Retina (tissue), 1 donor: ENCODE measurements at regions not wholly inside any gene's neighbourhood (a gene's known extent, or its start where the extent isn't known, plus 50 kb on each side); places are given as distances from the start of the nearest gene placed in this dataset.

Experiments used
- DNase-seq: peaks from one replicate; pipeline ENCODE4 v3.0.0-alpha.2; 2016

DNA sequence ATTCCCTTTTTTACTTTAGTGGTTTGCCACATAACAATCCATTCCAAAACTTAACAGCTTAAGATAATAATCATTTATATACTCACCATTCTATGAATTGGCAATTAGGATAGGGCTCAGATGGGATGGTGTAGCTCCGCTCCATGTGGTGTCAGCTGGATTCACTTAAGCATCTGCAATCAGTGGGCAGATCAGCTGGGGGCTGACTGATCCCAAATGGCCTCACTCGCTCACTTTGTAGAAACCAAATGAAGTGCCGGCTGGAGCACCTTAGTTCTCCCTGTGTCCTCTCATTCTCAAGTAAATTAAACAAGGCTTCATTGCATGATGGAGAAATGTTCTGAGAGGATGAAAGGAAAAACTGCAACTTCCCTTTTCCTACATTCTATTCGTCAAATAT, 161.4 kb downstream of the WT1 start:
- DNase-seq = no peak

GRCh38 chr11:32279672-32280071, 155.7 kb downstream of the WT1 start:
- no peak for DNase-seq

- DNase-seq = no peak
Observed at GRCh38 chr11:32280339-32280738, 155.0 kb downstream of the WT1 start.

- DNase-seq = no peak
Observed at GRCh38 chr11:32288276-32288675, 147.1 kb downstream of the WT1 start.

GRCh38 chr11:32289701-32290100, 145.6 kb downstream of the WT1 start:
- DNase-seq = no peak

GRCh38 chr11:32290783-32291182, 144.6 kb downstream of the WT1 start:
- no peak for DNase-seq

- peak; percentile 58 for DNase-seq
Observed at GRCh38 chr11:32297611-32298011, 137.7 kb downstream of the WT1 start.

GRCh38 chr11:32302826-32303225, 132.5 kb downstream of the WT1 start:
- DNase-seq = no peak

DNA sequence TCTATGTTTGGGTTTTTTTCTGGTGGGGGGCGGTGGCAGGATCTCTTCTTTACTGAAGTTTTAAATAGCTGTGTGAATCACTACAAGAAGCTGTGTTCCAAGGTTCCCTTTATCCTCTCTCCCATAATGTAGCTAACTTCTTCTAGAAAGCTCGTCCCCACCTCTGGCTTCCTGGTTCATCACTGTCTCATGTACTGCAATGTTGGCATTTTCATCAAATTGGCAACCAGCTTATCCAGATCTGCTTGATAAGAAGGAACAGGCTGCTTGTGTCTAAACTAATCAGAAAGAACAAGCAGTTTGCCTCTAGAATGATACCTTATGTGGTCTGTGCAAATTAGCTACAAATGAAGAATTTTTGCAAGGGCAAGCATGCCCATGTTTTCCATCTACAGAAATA, 130.8 kb downstream of the WT1 start:
- no peak for DNase-seq

GRCh38 chr11:32305460-32305859, 129.9 kb downstream of the WT1 start:
- DNase-seq = no peak

DNA sequence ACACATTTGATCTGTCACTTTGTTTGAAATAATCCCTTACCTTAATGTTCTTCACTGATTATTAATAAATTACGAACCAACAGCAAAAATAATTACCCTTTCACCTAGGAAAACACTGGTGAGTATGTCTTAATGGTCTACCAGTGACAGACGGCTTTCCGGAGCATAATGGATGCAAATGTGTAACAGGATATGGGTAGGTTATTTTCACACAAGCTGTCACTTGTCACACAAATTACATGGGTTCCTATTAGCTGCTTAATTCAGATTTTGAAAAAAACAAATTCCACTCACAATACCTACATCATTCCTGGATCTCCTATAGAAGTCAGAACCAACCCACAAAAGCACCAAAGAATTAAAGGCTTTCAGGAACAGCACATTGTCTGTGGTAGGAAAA, 127.9 kb downstream of the WT1 start:
- no peak for DNase-seq

GRCh38 chr11:32307913-32308312, 127.4 kb downstream of the WT1 start:
- DNase-seq = no peak

DNA sequence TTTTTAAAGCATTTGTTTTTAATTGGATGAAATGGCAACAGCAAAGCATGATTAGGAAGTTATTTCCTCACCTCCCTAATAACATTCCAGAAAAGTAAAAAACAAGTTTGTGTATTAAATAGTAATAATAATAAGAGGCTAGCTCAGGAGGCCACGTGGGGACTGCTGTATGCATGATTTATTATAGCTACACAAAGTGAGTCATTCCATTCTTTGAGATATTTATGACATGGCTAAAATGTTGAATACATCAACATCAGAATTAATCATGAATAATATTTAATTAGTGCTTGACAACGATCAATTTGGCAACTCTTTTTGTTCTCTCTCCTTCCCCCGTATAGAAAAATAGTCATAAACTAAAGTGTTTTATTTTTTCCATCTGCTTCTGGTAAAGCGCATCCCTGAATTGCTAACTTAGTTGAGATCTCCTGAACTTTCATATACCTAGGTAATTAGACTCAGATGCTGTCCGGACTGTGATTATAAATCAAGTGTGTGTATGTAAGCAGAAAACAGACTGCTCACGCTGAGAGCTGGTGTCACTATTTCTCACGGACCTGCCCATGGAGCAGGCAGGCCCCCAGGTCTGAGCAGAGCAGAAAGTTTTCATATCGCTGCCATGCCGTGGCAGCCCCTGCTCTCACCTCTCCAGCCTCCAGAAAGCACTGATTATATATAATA, 125.7 kb downstream of the WT1 start:
- no peak for DNase-seq

GRCh38 chr11:32310214-32310601, 125.1 kb downstream of the WT1 start:
- no peak for DNase-seq

DNA sequence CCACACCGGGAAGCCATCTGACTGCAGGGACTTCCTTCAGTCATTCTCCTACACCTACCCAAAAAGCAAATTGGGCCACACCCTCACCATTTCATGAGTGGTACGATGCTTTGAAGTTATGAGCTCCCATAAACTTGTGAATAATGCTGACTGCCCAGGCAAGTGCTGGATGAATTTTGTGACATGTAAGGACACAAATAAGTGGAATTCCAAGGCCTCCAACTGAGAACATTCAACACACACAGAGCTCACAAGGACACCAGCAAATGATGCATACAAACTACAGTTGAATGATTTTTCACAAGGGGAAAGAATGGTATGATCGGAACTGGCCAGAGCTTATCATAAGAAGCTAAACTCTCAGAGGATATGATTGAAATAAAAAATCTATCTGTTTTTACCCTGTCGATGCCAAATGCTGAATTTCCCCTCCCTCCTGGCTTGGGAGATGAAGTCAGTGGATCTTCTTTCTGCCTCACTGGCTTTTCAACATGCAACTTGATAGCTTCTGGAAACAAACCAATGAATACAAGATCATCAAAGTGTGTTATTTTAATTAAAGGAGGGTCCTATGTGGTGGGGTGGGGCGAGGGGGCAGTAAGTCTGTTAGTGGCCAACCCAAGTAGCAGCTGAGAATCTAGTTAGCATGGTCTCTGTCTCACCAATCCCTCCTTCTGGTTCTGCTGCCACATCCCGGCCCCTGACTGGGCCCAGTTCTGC, 123.8 kb downstream of the WT1 start:
- DNase-seq = no peak

- no peak for DNase-seq
Observed at GRCh38 chr11:32312206-32312817, 123.0 kb downstream of the WT1 start.

- no peak for DNase-seq
Observed at GRCh38 chr11:32312865-32313403, 122.4 kb downstream of the WT1 start.

DNA sequence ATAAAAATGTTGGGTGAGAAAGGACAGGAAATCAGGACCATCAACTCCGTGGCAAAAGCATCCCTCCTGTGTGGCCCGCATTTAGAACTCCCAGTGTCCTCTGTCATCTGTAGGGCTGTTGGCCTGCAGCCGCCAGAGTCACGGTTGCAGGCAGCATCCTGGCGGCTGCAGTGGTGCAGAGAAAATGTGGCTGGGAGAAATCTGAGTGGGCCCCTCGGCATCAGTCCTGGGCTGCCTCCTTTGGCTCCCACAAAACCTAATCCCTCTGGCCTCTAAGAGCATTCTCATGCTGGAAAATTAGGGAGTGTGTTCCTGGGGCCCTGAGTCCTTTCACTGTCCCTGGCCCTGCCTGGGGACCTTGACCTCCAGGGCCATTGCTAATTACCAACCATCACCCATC, 121.9 kb downstream of the WT1 start:
- no peak for DNase-seq

DNA sequence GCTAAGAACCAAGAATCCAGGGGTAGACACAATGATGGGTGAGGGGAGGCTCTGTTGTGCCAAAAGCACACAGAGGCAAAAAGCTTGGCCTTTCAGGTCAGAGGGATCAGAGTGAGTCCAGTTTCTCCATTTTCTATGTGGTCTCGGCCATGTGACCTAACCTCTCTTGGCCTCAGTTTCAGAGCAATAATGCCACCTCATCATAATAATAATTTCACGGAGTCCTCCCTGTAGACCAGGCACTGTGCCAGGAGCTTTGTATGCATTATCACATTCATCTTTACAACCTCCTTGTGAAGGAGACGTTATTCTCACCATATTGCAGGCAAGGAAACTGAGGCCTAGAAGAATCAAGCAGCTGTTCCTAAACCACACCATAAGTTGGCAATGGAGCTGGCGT, 120.2 kb downstream of the WT1 start:
- DNase-seq = no peak

DNA sequence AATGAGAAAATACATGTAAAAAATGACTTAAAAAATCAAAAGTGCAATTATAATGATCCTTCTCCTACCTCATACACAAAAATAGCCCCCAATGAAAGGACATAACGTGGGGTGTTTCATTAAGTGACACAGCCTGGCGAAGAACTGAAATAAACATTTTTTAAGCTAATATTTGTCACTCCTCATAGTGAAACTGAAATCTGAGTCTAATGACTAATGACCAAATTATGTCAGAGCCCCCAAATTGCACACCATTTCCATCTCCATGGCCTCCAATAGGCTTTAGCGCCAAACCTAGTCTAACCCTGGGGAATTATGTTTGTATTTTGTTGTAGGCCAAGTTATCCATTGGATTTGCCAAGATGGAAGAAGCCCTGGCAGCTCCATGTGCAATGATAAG, 119.1 kb downstream of the WT1 start:
- no peak for DNase-seq

- DNase-seq = no peak
Observed at GRCh38 chr11:32316858-32317642, 118.3 kb downstream of the WT1 start.

- no peak for DNase-seq
Observed at GRCh38 chr11:32317643-32318042, 117.7 kb downstream of the WT1 start.
